NCI-H1105 (cell line): ENCODE measurements at regions not wholly inside any gene's neighbourhood (a gene's known extent, or its start where the extent isn't known, plus 50 kb on each side); places are given as distances from the start of the nearest gene placed in this dataset.

Experiments
- DNase-seq: peaks from one replicate; lab custom pipeline; 2025; lab: John Stamatoyannopoulos, UW

DNA sequence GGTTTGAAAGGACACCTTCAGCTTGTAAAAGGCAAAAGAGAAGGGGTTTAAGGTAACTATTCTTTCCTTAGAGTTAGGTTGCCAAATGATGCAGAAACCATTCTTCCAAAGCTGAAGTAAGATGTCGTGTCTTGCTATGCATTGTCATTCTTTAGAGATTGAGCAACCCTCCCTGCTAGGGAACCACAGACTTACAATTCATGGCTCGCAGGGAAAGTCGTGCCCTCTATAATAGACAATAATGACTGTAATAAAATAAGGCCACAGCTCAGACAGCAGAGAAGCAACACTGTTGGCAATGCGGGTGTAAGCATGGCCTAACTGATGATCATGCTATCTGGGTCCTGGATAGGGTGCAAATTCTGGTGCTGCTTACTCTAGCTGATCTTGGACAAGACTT is 129.6 kb upstream of the CDH13 start:
- DNase-seq: no peak

DNA sequence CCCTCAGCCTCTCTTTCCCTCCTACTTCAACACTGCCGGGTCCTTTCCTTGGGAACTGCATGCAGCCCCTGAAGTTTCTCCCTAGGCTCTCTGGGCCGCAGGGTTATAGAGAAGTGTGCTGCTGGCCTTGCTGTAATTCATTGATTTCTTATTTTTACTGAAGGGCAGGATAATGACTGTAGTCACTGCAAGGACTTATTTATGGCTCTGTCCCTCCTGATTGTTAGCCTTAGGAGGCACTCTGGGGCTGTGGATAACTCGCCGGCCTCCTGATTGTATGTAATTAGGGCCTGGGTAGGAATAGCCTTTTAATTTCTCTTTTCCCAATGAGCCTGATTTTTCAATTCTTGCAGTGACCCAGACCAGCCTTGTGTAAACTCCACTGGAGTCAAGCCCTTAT is 138.3 kb upstream of the CDH13 start:
- DNase-seq: no peak

DNA sequence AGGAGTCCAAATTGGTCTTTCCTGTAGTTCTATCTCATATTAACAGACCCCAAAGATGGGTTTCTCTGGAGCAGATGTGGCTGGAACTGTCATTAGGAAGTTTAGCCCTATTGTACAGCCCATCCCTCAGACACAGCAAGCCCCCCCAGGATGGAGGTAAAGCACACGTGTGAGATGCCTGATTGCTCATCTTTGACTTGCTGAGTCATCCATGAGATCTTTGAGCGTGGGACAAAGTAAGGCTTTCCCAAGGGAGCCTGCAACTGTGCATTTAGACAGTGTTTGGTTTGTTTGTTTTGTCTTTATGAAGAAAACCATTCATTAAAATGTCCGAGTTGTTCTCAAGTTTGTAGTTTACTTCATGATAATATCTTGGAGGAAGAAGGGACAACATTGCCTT is 145.3 kb upstream of the CDH13 start:
- no peak for DNase-seq

DNA sequence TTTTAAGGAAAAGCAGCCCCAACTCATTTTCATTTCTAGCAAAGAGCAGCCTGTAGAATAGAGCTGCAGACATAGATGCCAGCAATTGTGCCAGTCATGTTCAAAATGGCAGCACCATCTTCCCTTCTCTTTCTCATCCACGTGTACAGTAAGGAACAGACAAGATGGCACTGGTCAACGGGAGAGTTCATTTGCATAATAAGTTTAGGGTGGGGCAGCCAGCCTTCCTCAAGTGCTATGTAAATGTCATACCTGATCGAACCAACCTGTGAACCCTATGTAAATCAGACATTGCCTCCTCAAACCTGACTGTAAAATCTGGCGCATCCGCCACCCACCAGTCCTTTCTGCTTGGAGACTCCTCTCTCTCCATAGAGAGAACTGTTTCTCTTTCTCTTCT is 150.0 kb upstream of the CDH13 start:
- DNase-seq: no peak

DNA sequence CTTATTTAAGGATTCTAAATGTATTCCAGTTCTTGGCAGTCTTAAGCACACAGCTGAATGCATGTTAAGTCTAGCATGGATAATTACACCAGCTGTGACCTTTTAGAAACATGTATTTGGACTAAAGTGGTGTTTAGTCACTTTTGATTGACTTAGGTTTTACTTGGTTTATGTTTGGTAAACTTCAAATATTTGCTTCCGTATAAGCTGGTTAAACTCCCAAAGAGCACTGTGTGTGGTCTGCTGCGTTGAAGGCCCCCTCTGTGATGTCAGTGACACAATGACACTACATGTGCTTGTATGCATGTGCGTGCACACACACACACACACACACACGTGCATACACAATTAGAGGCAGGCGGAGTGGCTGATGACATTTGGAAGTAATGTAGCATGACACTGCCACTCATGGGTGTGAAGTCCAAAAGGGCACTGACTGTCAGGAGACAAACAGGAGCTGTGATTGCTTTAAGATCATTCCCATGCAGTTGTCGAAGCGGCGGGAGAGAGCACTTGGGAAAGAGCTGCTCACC is 156.1 kb upstream of the CDH13 start:
- no peak for DNase-seq

DNA sequence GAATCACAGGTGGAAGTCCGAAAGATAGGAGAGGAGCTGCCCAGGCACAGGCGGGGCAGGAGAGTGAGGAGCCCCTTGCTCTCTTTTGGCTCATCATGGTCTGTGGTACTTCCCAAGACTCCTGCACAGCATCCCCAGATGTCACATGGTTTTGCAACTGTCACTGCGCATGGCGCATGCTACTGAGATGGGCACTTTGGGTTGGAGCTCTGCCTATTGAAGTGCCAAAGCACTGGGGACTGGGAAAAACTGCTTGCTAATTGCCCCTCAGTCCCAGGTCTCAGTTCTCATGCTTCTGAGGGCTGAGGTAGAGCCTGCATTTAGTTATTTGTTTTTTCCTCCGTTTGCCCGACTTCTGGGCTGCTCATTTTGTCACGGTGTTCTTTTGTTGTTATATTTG is 156.8 kb upstream of the CDH13 start:
- no peak for DNase-seq

DNA sequence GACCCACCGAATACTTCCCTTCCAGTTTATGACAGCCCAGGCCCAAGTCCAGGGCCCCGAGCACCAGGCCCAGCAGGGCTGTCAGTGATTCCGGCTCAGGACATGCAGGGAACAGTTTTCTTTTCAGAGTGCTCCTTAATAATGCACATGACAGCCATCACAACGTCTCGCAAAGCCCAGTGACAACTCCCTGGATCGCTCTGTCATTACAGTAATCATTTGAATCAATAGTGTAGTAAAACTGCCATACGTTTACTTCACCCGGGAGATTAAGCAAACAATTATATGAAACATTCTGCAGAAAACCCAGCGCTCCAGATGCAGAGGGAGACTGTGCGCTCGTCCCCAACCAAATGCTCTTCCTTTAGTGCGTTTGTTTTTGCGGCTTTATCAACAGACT is 162.6 kb upstream of the CDH13 start:
- no peak for DNase-seq

DNA sequence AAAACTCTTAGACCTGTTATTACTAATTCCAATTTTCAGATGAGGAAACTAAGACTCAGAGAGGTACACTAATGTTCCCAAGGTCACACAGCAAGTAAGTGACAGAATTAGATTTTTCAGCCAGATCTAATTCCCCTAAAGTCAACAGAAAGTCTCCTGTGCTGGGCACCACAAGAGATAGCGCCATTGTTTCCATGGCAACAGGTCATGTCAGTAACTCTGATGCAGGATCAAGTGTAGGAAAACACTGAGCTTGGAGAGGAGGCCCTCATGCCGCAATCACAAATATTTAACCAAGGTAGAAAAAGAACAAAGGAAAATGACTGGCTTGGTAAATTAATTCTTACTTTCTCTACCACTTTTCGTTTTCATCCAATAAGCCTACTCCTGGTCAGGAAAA is 166.0 kb upstream of the CDH13 start:
- no peak for DNase-seq

DNA sequence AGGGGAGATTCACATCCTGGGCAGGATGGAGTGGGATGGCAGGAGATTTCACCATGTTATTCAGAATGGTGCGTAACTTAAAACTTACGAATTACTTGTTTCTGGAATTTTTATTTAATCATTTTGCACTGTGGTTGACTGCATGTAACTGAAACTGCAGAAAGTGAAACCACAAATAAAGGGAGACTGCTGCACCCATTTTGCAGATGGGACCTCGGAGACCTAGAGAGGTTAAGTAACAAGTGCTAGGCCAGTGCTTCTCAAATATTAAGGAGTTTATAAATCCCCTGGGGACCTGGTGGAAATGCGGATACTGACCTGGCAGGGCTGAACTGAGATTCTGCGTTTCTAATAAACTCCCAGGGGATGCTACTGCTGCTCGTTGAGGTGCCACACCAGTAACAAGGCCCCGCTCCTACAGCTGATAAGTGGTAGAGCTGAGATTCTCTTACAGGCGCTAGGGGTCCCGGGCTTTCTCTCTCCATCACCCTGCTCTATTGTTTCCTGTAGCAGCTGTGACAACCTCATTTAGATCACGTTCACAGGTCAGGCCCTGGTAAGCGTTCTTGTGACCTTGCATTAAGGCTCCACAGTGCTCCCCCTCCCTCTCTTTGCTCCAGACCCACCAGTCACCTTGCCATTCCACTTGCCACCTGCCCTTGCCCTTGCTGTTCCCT is 167.1 kb upstream of the CDH13 start:
- no peak for DNase-seq

DNA sequence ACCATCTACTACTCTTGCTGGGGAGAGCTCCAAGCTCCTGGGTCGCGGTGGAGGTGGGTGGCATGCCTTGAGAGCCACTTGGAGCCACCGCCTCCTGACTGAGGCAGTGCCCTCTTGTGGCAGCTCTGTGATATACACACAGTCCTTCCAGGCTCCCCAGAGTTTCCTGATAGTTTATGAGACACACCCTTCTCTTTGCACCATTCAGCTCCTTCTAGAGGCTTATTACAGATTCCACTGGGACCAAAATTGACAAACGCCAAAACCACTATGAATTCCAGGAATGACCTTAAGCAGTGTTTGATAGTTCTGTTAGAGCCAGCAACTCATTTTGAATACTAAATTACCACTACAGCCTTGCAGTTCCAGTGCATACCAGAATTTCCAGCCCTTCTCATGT is 170.1 kb upstream of the CDH13 start:
- peak; percentile 27 for DNase-seq

DNA sequence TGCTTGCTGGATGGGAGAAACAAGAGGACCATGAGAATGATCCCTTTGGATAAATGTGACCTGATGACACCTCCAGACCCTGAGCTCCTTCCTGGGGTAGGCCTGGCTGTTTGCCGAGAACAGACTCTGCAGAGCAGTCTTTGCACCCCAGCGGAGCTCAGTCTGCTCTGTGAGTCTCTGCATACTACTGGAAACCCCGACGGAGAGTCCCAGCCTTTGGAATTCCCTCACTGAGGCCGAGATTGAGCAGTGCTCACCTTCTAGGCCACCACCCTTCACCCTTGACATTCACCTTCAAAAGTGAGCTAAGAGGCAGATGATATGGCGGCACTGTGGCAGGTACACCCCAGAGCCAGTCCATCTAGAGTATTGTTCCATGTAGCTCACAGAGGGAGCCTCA is 172.2 kb upstream of the CDH13 start:
- no peak for DNase-seq

DNA sequence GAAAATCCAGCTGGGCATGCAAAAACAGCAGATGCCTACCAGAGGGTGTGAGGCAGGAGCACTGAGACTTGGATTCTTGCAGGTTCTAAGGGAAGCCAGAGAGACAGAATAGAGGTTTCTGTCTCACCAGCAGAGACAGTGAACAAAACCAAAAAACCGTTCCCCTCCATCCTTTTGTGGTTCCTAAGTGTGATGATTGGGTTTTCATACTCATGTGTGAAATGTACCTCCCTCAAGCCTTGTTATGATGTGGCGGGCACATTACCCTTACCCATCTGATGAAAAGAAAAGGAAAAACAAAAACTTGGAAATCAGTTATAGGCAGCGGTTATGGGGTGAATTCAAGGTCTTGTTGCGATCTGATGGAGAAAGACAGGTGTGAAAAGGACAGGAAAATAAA is 172.6 kb upstream of the CDH13 start:
- DNase-seq: no peak

DNA sequence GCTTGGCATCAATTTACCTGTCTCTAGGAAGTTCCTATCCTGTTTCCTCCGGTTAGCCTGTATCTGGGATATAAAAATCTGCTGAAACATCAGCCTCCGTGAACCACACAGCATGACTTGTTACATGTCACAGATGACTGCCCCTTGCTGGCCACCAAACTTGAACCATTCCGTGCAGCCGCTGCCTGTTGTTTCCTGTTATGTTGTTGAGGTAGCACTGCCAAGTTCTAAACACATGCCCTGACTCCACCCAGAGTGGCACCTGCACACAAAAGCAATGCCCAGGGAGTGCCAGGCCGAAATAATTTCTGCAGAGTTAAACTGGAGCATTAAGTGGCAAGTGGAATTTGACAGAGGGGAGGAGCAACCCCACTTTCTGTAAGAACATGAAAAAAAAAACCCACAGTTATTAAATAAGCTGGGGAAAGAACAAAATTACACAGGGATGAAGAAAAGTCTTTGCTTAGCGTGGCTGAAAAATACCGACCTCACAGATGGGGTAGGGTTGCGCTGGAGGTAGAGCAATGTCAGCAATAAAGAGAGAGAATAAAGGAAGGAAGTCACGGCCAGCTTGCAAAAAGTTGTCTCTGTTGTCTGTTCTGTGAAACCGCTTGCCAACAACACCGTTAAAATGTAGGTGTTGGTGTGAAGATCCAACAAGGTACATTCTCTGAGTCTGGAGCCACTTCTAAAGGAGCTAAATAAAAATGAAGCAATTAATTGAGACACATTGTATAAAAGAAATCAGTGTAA is 174.6 kb upstream of the CDH13 start:
- peak; percentile 19 for DNase-seq

DNA sequence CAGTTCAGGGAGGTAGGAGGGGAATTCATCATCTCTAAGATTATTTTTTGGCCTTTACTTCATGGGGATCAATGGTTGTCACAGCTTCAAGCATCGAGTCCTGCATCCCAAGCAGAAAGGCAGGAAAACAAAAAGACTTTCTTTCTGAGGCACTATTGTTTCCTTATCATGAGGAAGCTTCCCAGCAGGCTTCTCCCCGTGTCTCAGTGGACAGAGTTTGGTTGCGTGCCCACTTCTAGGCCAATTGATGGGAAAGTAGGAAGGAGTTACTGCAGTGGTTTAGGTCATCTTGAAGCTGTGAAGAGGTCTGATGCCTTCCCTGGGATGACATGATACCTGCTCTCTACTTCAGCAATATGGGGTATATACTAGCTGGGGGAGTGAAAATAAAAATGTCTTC is 175.3 kb upstream of the CDH13 start:
- no peak for DNase-seq

DNA sequence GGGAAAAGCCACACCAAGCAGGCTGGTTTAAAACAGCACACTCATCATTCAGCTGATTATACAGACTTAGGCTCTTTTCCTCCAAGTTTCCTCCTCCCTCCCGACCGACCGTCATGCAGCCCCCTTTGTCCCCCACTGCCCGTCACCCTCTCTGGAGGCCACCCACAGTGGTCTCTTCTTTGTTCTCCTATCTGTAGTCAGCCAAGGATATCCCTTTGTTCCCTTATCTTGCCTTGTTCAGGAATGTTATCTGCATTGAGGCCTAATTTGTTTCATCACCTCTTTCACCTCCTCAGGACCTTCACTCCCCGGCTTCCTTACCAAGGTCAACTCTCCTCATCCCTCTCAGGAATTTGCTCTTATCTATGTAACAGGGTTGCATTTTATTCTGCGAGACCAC is 186.4 kb upstream of the CDH13 start:
- no peak for DNase-seq

DNA sequence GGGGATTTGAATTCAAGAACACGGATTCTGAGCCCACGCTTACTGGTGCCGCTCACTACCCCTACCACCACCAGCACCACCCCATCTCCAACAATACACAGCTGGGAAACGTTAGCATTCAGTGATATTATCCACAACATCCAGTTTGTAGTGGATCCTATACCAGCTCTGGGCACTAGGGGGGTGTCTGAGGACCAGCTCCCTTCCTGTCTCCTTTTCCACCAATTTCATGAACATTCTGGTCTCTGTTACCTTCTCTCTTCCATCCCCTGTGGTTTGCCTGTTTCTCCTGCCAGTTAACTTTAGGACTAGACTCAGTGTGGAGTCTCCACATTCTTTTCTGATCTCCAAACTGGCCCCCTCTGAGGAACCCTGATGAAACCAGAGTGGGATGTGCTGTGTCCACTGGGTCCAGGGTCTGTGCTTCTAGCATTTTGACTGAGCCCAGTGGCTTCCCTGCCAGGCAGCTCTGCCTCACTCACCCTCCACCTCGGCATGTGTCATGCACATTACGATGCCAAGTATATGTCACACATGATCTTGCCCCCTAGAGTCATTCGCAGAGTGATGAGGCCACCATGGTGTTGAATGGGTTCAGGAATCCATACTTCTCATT is 187.0 kb upstream of the CDH13 start:
- no peak for DNase-seq

DNA sequence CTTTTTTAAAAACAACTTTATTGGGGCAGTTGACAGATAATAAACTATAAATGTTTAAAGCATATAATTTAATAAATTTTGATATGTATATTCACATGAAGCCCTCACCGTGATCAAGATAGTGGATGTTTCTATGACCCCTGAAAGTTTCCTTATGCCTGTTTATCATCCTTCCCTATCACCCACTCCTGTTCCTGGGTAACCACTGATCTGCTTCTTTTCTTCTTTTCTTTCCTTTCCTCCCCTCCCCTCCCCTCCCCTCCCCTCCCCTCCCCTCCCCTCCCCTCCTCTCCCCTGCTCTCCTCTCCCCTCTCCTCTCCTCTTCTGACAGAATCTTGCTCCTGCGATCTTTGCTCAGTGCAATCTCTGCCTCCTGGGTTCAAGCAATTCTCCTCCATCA is 193.7 kb upstream of the CDH13 start:
- DNase-seq: no peak

DNA sequence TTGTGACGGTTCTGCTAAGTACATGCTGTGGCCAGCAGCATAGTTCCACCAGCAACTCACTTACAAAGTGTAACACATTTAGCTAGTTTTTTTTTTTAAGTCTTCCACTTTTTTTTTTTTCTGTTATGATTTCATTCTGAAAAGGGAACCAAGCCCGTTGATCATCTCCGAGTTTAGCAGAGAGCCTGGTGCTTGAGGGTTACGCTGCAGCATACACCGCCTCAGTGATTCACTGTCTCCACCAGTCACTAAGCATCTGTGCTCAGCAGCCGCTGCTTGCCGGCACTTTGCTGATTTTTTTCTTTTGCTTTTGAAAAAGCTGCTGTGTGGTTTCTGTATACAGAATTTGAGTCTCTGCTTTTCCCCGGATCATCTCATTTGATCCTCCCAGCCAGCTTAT is 194.5 kb upstream of the CDH13 start:
- no peak for DNase-seq

DNA sequence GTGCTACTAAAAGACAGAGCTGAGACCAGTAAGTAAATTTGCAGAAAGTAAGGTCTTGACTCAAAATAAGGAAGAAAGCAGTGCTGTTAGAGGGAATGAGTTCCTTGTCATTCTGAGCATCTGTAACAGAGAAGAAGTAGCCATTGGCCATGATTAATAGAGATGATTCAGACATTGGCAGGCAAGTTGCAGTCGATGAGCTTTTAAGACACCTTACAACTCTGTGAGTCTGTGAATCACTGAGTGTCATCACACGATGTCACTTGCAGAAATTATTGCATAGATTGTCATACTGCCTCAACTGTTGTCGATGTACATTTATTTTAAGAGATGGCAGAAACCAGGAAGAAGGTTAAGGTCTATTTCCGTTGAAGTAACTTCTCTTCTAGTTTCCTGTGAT is 201.1 kb upstream of the CDH13 start:
- no peak for DNase-seq

DNA sequence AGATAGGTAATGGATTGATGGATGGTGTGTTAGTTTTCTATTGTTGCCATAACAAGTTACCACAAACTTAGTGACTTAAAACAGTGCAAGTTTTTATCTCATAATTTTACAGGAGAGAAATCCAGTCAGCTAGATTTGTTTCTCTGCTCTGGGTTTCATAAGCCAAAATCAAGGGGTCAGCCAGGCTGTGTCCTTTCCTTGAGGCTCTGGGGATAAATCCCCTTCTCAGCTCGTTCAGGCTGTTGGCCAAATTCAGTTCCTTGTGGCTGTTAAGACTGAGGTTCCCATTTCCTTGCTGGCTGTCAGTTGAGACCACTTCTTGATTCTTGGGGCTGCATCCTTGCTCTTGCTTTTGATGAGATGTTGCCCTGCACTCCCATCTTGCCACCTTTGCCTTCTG is 204.9 kb upstream of the CDH13 start:
- DNase-seq: no peak

DNA sequence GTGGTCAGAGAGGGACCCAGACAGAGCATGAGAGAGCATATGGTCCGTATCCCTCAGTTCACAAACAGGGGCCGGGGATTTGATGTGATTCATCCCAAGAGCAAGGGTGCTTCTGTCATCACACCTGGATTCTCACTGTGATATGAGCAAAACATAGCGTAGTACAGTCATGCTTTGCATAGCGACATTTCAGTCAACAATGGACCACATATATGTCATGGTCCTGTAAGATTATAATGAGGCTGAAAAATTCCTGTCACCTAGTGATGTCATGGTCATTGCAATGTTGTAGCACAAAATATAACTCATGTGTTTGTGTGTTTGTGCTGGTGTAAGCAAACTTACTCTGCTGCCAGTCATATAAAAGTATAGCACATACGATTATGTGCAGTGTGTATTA is 207.4 kb upstream of the CDH13 start:
- DNase-seq: no peak

DNA sequence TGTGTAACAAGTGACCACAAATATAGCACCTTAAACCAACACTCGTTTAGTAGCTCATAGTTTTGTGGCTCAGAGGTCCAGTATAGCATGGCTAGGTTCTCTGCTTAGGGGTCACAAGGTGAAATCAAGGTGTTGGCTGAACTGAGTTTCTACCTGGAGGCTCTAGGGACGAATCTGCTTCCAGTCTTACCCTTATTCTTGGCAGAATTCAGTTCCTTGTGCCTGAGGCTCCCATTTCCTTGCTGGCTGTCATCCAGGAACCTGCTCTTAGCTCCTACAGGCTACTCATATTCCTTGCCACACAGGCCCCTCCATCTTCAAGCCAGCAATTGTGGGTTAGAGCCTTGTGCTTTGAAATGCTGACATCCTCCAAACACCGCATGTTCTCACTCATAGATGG is 212.3 kb upstream of the CDH13 start:
- no peak for DNase-seq

DNA sequence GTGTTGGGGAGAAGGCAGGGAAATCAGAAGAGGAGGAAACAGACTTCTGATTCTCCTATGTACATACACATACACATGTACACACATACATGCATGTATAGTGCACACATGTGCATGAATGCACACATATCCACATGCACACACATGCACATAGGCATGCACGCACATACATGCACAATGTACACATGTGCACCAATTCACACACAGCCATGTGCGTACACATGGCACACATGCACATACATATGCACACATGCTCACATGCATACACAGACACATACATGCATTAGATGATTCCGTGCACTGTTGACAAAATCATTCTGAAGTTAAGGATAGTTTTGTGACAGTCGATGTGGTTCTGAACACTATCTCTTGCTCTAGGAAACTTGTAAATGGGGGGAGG is 214.0 kb upstream of the CDH13 start:
- no peak for DNase-seq
